GDM1 (cell line): ENCODE measurements at regions not wholly inside any gene's neighbourhood (a gene's known extent, or its start where the extent isn't known, plus 50 kb on each side); places are given as distances from the start of the nearest gene placed in this dataset.

Source experiments
- DNase-seq: peaks from one replicate; lab custom pipeline; 2025; lab: John Stamatoyannopoulos, UW

DNA sequence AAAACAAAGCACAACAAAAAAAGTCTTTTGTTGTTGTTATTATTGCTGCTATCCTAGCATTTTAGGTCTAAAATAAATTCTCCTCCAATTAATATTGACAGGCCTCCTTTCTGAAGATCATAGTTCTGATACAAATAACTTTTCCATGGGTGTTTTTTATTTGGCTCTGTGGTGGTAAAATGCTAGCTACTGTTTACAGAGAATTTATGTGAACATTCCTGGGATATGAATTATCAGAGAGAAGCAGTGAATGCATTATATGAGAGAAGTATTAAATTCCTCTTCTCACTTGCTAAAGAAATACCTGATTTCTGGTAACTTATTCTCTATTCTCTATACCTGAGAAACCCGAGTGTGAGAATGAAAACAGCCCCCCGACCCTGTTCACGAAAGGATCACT is 57.5 kb upstream of the TMCO5A start:
- no peak for DNase-seq

GRCh38 chr15:37877851-37878741 is 56.3 kb upstream of the TMCO5A start:
- DNase-seq = no peak

- DNase-seq = peak; percentile 40
These were observed 54.2 kb upstream of the TMCO5A start for GRCh38 chr15:37880009-37880834.

GRCh38 chr15:37880835-37881153 is 53.6 kb upstream of the TMCO5A start:
- DNase-seq = no peak

- DNase-seq = no peak
These were observed 53.0 kb upstream of the TMCO5A start for GRCh38 chr15:37881237-37882013.

DNA sequence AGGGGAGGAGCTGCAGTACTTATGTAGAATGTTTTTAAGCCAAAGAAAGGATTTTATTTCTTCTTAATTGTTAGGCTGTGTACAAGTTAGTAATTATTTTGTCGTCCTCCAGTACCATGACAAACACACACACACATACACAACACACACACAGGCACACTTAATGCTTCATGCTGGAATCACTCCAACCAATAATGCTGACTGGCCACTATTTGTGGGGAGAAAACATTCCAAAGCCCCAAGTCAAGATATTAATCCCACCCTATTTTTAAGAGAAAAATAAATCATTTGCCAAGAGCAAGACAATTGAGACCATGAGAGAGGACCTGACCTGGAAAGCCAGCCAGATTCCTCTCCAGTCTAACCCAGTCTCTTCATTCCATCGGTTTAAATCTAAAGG is 51.8 kb upstream of the TMCO5A start:
- DNase-seq = no peak
